HFFc6 (cell line): ENCODE measurements at regions not wholly inside any gene's neighbourhood (a gene's known extent, or its start where the extent isn't known, plus 50 kb on each side); places are given as distances from the start of the nearest gene placed in this dataset.

ENCODE experiments used
- DNase-seq: peaks from one replicate; pipeline ENCODE4 v3.0.0-alpha.2; 2018
- H3K27ac Mint-ChIP-seq: 2 replicates; pipeline ENCODE4 v1.8.0; 2020; ENCODE audit warnings: mild to moderate bottlenecking, mixed read lengths
- H3K27me3 Mint-ChIP-seq: 2 replicates; pipeline ENCODE4 v1.8.0; 2021; ENCODE audit warnings: mild to moderate bottlenecking, moderate library complexity, mixed read lengths; ENCODE audit not compliant: insufficient read depth
- H3K36me3 Mint-ChIP-seq: 2 replicates; pipeline ENCODE4 v1.8.0; 2021; ENCODE audit warnings: low read depth, mixed read lengths
- H3K4me1 Mint-ChIP-seq: 2 replicates; pipeline ENCODE4 v1.8.0; 2020; ENCODE audit warnings: low read depth, mixed read lengths
- H3K4me3 Mint-ChIP-seq: 2 replicates; pipeline ENCODE4 v1.8.0; 2020; ENCODE audit warnings: mild to moderate bottlenecking, moderate library complexity, mixed read lengths
- H3K9me3 Mint-ChIP-seq: 2 replicates; pipeline ENCODE4 v1.8.0; 2020; ENCODE audit warnings: mild to moderate bottlenecking, mixed read lengths
- CTCF ChIP-seq: fragments of 200-600 bp; sonication (generic); IDR thresholded peaks from 2 replicates; pipeline ENCODE4 v1.5.0; 2021; ENCODE audit warnings: antibody characterized with exemption, mild to moderate bottlenecking

- Mint-ChIP-seq H3K27me3 (peaks cover 2% of the 10 kb centered on the region; the same call in 1 of the 2 replicates), H3K4me1 (no peaks in the 10 kb centered on the region), H3K36me3 (peaks cover 5% of the 10 kb centered on the region), H3K9me3 (peaks cover 29% of the 10 kb centered on the region), H3K4me3 (no peak overlapping the region), H3K27ac (no peak overlapping the region)
- no peak for DNase-seq
- no peak; the same call in 1 of the 2 replicates for TF ChIP-seq CTCF
Measured at GRCh38 chr20:56187534-56188165, 60.9 kb upstream of the MC3R start.

DNA sequence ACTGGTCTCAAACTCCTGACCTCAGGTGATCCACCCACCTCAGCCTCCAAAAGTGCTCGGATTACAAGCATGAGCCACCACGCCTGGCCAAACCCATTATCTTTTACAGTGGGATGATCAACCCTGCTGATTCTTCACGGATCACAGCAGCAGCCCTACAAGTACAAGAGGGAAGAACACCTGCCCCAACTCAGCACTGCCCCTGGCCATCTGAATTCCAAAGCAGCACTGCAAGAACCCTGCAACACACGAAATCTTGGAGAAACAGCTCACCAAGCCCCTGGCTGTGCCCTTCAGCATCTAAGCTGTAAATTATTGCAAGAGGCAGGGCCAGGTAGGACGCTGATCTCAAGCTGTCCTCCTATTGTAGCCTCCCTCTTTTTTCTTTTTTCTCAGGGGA, 54.5 kb upstream of the MC3R start:
- Mint-ChIP-seq H3K4me1 (no peaks in the 10 kb centered on the region), H3K27ac (no peak overlapping the region), H3K9me3 (peaks cover 61% of the 10 kb centered on the region), H3K4me3 (no peak overlapping the region), H3K27me3 (no peaks in the 10 kb centered on the region; the same call in 1 of the 2 replicates), H3K36me3 (peaks cover 11% of the 10 kb centered on the region)
- DNase-seq, result no peak
- no peak for TF ChIP-seq CTCF

GRCh38 chr20:56195946-56196345, 52.6 kb upstream of the MC3R start:
- Mint-ChIP-seq H3K9me3 (peaks cover 65% of the 10 kb centered on the region), H3K27me3 (no peaks in the 10 kb centered on the region; the same call in 1 of the 2 replicates), H3K27ac (no peak overlapping the region), H3K4me3 (no peak overlapping the region), H3K4me1 (no peaks in the 10 kb centered on the region), H3K36me3 (peaks cover 11% of the 10 kb centered on the region)
- no peak for DNase-seq
- no peak for TF ChIP-seq CTCF
